ENCODE measurements at regions not wholly inside any gene's neighbourhood (a gene's known extent, or its start where the extent isn't known, plus 50 kb on each side); places are given as distances from the start of the nearest gene placed in this dataset.
"Not testable (repeated sequence)": the region's sequence is repeated elsewhere in the genome, so short reads cannot be mapped to it uniquely, and the experiment has no call there.

GRCh38 chr2:3114406-3115185 lies 263.0 kb downstream of the EIPR1 start:
- DNase-seq: no peak

- no peak for DNase-seq
These were observed 263.8 kb downstream of the EIPR1 start for GRCh38 chr2:3113769-3114168.

GRCh38 chr2:3113122-3113521 lies 264.5 kb downstream of the EIPR1 start:
- no peak for DNase-seq

GRCh38 chr2:3112553-3112952 lies 265.1 kb downstream of the EIPR1 start:
- no peak for DNase-seq

GRCh38 chr2:3112131-3112530 lies 265.5 kb downstream of the EIPR1 start:
- no peak for DNase-seq

GRCh38 chr2:3110994-3111666 lies 266.5 kb downstream of the EIPR1 start:
- no peak for DNase-seq

- DNase-seq: no peak
These were observed 267.1 kb downstream of the EIPR1 start for GRCh38 chr2:3110555-3110954.

GRCh38 chr2:3108710-3109702 lies 268.6 kb downstream of the EIPR1 start:
- no peak for DNase-seq

GRCh38 chr2:3108105-3108504 lies 269.5 kb downstream of the EIPR1 start:
- no peak for DNase-seq

- no peak for DNase-seq
These were observed 270.1 kb downstream of the EIPR1 start for GRCh38 chr2:3107567-3107966.

- no peak for DNase-seq
These were observed 271.6 kb downstream of the EIPR1 start for GRCh38 chr2:3105814-3106569.

- DNase-seq: not testable (repeated sequence)
These were observed 272.4 kb downstream of the EIPR1 start for GRCh38 chr2:3104958-3105813.

GRCh38 chr2:3104261-3104660 lies 273.4 kb downstream of the EIPR1 start:
- DNase-seq: no peak

- no peak for DNase-seq
These were observed 274.6 kb downstream of the EIPR1 start for GRCh38 chr2:3102922-3103569.

GRCh38 chr2:3102081-3102921 lies 275.3 kb downstream of the EIPR1 start:
- DNase-seq: no peak

GRCh38 chr2:3101016-3101942 lies 276.3 kb downstream of the EIPR1 start:
- no peak for DNase-seq

GRCh38 chr2:3100386-3100785 lies 277.2 kb downstream of the EIPR1 start:
- peak; percentile 42 for DNase-seq

- DNase-seq: peak; percentile 54
These were observed 277.8 kb downstream of the EIPR1 start for GRCh38 chr2:3099860-3100234.

All from MV-4-11 (cell line).